Transverse colon (tissue), 4 donors: ENCODE measurements at regions not wholly inside any gene's neighbourhood (a gene's known extent, or its start where the extent isn't known, plus 50 kb on each side); places are given as distances from the start of the nearest gene placed in this dataset.

ENCODE experiments used
- CTCF ChIP-seq, 5 experiments: fragments of 200-600 bp in 3 of 5; fragments of 450-650 bp in 2 of 5; sonication (generic) in 3 of 5; IDR thresholded peaks; 1 replicate in 2 of 5; 2 replicates in 3 of 5; pipeline ENCODE4 v1.5.1; 2016 to 2017; ENCODE audit warnings: antibody characterized with exemption in 5 of 5, inconsistent platforms in 3 of 5, mild to moderate bottlenecking in 2 of 5, moderate library complexity in 1 of 5
- EP300 ChIP-seq: sonication (generic); formaldehyde crosslinking; IDR thresholded peaks from one replicate; pipeline ENCODE4 v1.6.1; 2017; ENCODE audit warnings: antibody characterized with exemption, low read depth
- POLR2A ChIP-seq: fragments of 450-650 bp; IDR thresholded peaks from one replicate; pipeline ENCODE4 v1.6.1; 2016; ENCODE audit warnings: antibody characterized with exemption, mild to moderate bottlenecking, moderate library complexity
- POLR2AphosphoS5 ChIP-seq, 3 donors: sonication (generic); formaldehyde crosslinking; IDR thresholded peaks; one replicate each; pipeline ENCODE4 v1.6.1; 2016; ENCODE audit warnings: antibody characterized with exemption in 3 of 3

- no peak for TF ChIP-seq CTCF (IDR thresholded peaks at IDR 0.05)
- no peak for TF ChIP-seq POLR2AphosphoS5 (IDR thresholded peaks at IDR 0.05)
- no peak for TF ChIP-seq POLR2A
- no peak for TF ChIP-seq EP300
Measured at GRCh38 chr3:40829876-40830275, 305.1 kb downstream of the ZNF621 start.
